Myocyte (in vitro differentiated cells): ENCODE measurements at regions not wholly inside any gene's neighbourhood (a gene's known extent, or its start where the extent isn't known, plus 50 kb on each side); places are given as distances from the start of the nearest gene placed in this dataset.

ENCODE experiments used
- DNase-seq: peaks from one replicate; pipeline ENCODE4 v3.0.0-alpha.2; 2012; ENCODE audit warnings: low read depth

GRCh38 chr10:128727114-128727513 is 600.9 kb upstream of the MKI67 start:
- no peak for DNase-seq

DNA sequence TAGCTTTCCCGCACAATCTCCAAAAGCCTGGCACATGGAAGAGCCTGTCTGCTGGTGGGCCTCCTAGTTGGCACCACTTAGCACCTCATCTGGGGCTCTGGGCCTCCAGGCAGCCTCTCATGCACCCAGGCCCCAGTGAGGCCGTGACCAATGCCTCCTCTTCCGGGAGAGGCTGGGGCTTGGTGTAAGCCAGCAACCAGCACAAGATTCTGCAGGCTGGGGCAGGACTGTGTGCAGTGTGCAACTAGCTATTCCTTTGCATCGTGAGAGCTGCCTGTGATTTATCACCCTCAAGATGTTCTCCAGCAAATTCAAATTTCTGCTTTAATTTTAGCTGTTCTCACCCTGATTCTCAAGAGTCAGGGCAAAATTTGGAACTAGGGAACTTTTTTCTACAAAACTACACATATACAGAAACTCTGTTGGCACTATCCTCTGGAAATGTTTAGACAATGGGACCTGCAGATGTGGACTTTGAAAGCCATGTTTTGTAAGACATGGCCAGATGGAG is 603.7 kb upstream of the MKI67 start:
- DNase-seq, result no peak

GRCh38 chr10:128730922-128731321 is 604.7 kb upstream of the MKI67 start:
- no peak for DNase-seq

DNA sequence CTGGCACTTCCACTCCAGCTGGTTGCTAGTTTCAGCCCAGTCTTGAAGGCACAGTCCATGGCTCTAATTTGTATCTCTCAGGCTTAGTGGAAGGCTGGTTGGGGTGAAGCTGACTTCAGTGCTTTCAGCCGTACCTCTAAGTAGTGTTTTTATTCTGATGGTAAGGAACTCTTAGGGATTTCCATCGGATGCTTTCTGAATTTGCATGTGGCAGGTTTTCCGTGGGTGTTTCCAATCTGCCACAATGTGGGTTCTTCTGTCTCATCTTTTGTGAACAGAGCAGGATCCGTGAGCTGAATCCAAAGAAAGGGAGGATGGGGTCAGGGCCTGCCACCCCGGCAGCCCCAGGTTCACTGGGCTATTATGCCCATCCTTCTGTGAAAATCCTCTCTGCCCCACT is 607.9 kb upstream of the MKI67 start:
- no peak for DNase-seq

GRCh38 chr10:128734734-128735133 is 608.5 kb upstream of the MKI67 start:
- no peak for DNase-seq

- no peak for DNase-seq
Measured at GRCh38 chr10:128735996-128736395, 609.8 kb upstream of the MKI67 start.

DNA sequence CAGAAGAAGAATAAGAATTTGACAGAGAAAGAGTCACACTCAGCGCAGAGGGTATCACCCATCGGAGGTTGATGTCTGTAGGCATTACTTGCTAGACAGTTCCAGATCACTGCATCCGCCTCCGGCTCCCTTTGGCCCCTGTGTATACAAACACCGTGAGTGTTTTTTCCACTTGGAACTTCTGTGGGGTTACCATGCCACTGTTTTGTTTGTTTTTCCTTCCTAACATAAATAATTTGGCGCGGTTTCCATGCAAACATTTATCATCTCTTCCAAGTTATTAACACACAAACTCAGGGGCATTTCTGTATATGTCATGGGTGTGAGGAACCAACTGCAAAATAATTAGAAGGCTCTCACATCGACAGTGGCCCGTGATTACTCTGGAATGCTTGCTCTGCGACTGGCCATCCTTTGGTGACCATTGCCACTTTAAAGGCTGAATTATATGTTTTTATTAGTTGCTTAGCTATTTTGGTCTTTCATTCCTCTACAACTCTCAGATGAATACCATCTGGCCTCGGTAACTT is 612.2 kb upstream of the MKI67 start:
- no peak for DNase-seq

DNA sequence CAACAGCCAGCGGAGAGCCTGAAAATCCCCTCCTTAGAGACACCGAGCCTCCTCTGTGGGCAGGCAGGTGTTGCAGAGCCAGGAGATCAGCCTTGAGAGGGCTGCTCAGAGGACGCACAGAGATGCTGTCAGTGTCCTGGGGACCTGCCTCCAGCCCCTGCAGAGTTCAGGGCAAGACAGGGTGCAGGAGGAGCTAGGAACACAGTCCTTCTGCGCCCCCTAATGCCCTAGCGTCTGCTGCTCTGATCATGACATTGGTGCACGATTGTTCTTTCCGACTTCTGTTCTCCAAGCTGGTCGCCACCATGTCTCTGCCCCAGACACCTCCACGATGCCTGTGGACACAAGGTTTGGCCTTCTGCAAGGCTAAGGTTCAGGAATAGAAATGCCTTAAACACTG is 613.7 kb upstream of the MKI67 start:
- no peak for DNase-seq

GRCh38 chr10:128741180-128741579 is 615.0 kb upstream of the MKI67 start:
- DNase-seq, result no peak

DNA sequence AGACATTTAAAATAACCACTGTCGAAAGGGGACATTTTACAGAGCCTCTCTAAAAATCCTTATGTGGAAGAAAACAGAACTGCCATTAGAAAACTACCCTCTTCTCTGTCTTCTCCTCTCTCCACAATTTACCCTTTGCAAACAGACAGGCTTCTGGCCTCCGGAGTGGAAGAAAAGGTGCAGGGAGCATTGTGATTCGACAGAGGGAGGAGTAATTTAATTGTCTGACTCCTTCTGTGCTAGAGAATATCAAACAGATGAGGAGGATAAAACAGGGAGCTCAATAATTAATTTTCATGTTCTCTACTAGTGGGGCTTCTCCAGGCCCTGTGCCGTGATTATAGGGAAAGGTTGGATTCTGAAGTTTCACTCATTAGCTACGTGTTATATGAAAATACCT is 615.5 kb upstream of the MKI67 start:
- no peak for DNase-seq

GRCh38 chr10:128744092-128744491 is 617.9 kb upstream of the MKI67 start:
- no peak for DNase-seq

DNA sequence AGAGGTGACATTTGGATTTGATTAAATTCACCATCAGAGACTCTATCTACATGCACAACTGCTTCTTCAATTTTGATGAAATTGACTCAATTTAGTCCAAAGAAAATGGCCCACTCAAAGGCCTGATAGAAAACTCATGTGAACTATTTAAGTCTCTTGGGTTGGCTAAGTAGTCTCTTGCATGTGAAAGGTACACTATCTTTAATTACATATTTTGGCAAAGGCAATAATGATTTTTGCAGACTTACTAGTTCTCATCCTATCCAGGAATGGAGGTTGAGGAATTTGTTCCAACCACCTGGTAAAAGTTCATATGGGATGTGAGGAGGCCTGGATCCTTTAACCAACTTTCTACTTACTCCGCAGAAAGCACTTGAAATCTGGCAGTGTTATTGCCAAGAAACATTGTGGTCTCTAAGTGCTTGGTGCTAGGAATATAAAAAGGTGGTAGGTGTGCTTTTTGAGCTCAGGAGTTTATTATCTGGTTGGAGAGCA is 618.6 kb upstream of the MKI67 start:
- no peak for DNase-seq

DNA sequence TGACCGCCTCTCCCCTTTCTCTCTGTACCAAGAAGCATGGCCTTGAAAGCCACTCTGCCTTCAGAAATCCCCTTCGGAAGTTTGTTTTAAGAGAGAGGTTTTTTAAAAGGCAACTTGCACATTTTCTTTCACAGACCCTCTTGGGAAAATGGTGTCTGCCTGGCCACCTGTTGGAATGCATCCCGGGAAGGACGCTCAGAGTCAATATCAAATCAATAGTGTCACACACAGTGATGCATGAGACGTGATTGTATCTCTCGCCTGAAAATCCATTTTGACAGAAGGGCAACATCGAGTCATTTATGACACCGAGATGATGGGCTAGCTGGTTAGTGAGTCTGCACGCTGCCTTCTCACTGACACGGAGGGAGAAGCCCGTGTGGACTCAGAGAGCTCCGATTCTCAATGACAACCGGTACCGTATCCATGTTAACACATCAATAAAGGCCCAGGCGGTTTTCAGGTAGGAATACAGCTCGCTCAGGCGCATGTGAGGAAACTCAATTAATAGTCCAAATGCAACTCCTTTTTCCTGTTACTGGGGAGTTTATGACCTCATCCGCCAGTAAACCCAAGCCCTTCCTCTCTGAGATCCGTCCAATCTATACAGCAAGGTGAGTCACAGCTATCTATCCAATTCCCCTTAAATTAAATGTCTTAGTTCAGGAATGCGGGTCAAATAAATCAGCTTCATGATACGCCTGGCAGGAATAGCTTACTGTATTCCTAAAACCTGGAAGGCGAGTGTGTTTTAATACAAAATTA is 621.5 kb upstream of the MKI67 start:
- no peak for DNase-seq

GRCh38 chr10:128751284-128751683 is 625.1 kb upstream of the MKI67 start:
- no peak for DNase-seq

- DNase-seq, result no peak
Measured at GRCh38 chr10:128751851-128752250, 625.6 kb upstream of the MKI67 start.

- no peak for DNase-seq
Measured at GRCh38 chr10:128759174-128759573, 633.0 kb upstream of the MKI67 start.

- no peak for DNase-seq
Measured at GRCh38 chr10:128763588-128763987, 637.4 kb upstream of the MKI67 start.

- no peak for DNase-seq
Measured at GRCh38 chr10:128764190-128764589, 638.0 kb upstream of the MKI67 start.

DNA sequence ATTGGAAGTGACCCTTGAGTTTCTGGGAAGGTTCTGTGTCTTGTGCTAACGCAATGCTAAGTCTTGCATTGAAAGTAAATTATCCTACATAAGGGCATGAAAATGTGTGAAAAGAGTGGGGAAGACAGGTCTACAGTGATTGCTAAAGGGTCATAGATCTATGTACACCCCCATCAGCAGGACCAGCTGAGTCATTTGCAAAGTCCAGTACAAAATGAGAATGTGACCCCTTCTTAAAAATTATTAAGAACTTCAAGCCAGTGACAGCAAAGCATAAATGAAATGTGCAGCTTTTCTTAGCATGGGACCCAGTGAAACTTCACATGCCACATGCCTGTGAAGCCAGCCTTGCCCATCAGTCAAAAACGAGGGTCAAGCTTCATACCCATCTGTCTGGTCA is 640.7 kb upstream of the MKI67 start:
- DNase-seq, result no peak

- DNase-seq, result no peak
Measured at GRCh38 chr10:128774979-128775378, 648.8 kb upstream of the MKI67 start.

GRCh38 chr10:128775743-128776142 is 649.5 kb upstream of the MKI67 start:
- DNase-seq, result no peak

DNA sequence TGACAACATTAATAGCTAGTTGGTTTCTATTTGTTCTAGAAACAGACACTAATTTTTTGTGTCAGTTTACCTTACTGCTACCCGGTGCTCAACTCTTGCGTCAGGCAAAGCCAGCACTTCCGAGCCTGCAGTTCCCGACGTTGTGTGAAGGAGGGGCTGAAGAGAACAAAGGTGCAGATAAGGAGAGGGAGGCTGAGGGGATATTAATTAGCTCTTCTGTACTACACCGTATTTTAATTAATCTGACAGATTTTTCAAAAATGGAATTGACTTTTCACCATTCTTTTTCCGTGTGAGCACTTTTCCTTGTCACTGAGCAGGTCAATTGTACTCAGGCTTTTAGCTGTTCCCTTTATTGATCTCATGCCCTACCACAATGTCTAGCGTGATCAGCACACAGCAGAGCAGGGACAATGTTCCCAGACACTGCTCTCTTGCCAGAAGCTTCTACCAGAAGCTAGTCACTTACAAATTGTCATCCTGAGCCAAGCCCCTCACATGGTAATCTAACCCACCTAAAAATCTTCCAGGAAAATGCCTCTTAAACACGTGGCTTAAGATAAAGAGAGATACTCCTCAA is 650.5 kb upstream of the MKI67 start:
- no peak for DNase-seq

DNA sequence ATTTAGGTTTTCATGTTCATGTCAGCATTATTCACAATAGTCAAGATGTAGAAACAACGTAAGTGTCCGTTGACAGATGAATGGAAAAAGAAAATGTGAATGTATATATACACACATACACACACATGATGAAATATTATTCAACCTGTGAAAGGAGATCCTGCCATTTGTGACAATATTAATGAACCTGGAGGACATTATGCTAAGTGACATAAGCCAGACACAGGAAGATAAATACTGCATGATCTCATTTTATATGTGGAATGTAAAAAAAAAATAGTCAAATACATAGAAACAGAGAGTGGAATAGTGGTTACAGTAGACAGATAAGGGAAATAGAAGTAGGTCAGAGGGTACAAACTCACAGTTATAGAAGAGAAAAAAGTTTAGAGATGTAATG is 651.1 kb upstream of the MKI67 start:
- no peak for DNase-seq
